ENCODE measurements at regions not wholly inside any gene's neighbourhood (a gene's known extent, or its start where the extent isn't known, plus 50 kb on each side); places are given as distances from the start of the nearest gene placed in this dataset.

DNA sequence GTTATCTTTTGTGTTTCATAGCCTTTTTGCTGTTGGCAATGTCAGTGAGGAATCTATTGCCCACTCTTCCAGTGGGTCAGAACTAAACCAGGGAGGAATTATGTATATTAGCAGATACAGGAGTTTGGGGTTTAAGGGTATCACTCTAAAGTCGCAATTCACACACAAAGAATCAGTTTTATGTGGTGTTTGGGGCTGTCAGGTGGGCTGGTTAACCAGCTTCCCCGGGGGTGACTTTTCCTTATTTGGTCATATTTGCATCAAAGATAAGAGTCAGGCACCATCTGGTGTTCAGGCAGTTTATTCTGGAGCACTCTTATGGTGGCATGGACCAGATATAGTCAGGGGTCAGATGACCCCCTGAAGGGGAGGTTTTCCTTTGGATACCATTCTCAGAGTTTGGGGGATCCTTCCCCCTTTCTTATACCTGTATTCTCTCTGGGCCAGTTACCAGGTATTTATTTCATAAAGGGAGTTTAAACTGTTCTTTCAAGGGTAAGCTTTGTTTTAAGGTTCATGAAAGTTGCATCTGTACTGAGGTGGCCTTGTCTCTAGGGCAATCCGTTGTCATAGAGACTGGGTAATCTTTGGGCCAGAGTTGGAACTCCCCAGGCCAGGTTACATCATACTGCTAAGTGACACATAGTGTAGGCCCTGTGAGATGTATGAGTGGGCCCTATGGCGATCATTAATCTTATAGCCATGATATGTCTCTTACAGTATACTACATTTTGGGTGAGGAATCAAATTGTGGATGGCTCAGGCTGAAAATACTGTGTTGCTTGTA, 148.2 kb downstream of the RWDD3 start:
- DNase-seq (ENCODE audit: extremely low read depth, low read depth): no peak
- TF ChIP-seq, protein P1, sequence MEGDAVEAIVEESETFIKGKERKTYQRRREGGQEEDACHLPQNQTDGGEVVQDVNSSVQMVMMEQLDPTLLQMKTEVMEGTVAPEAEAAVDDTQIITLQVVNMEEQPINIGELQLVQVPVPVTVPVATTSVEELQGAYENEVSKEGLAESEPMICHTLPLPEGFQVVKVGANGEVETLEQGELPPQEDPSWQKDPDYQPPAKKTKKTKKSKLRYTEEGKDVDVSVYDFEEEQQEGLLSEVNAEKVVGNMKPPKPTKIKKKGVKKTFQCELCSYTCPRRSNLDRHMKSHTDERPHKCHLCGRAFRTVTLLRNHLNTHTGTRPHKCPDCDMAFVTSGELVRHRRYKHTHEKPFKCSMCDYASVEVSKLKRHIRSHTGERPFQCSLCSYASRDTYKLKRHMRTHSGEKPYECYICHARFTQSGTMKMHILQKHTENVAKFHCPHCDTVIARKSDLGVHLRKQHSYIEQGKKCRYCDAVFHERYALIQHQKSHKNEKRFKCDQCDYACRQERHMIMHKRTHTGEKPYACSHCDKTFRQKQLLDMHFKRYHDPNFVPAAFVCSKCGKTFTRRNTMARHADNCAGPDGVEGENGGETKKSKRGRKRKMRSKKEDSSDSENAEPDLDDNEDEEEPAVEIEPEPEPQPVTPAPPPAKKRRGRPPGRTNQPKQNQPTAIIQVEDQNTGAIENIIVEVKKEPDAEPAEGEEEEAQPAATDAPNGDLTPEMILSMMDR (IDR thresholded peaks at IDR 0.05; ENCODE audit: low read depth, low read length): no peak

DNA sequence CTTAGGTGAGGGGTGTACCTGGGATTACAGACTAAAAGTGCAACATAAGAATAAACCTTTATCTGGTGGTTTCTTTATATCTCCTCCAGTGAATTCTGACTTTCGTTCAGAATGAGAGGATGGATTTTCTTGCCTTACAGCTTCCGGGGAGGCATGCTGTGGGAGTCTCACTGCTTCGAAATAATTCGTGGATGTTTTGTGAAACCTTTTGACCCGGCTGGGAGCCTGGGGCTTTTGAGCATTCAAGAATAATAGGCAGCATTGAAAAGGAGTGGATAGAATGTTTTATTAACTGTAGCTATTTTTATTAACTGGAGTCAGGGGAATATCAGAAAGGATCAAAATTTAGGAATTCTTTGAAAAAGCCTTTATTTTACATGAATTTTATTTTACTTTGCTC, 149.1 kb downstream of the RWDD3 start:
- TF ChIP-seq, protein P1 (IDR thresholded peaks at IDR 0.05; ENCODE audit: low read depth, low read length): no peak
- no peak for DNase-seq (ENCODE audit: extremely low read depth, low read depth)

DNA sequence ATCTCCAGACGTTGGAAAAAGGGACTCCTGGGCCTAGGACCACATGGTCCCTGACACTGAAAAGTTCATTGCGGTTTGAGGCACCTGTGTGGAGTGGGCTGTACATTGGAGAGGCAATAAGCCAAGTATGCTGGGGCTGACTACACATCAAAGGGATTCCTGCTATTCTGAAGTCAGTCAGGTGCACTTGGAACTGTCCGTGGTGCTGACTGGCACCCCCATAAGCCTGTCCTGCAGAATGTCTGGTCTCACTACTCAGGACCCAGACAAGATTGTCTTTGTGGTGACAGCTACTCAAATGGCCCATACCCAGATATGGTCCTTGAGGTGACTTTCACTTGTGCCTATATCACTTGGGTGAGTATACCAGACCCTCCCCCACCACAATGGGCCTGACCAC, 150.6 kb downstream of the RWDD3 start:
- DNase-seq (ENCODE audit: extremely low read depth, low read depth): no peak
- TF ChIP-seq, protein P1 (IDR thresholded peaks at IDR 0.05; ENCODE audit: low read depth, low read length): no peak

DNA sequence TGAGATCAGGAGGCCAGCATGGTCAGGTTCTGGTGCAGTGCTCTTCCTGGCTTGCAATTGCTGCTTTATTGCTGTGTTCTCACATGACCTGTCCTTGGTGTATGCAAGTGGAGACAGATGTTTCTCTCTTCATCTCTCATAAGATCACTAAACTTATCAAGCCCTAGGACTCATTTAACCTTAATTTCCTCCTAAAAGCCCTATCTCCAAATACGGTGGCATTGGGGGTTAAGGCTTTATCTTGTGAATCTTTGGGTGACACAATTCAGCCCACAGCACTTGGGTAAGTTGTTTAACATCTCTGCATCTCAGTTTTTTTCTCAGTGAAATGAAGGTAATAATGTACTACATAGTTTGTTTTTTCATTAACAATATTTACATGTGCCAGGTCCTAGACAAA, 152.4 kb downstream of the RWDD3 start:
- TF ChIP-seq, protein P1 (IDR thresholded peaks at IDR 0.05; ENCODE audit: low read depth, low read length): no peak
- no peak for DNase-seq (ENCODE audit: extremely low read depth, low read depth)

DNA sequence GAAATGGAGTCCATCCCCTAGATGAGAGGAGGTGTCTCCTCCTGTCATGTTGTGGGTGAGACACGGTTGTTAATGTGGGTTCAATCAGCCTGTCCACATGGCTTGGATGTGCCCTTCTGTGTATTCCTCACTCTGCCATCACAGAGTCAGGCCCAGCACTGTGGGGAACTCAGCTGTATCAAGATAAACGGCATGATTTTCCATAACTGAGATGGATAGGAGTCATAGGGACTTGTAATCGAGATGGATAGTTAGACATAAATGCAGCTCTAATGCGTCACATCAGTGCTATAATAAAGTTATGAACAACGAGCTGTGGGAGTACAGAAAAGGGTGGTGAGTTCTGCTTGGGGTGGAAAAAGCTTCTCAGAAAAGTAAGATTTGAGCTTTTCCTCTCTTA, 152.9 kb downstream of the RWDD3 start:
- DNase-seq (ENCODE audit: extremely low read depth, low read depth): no peak
- TF ChIP-seq, protein P1 (IDR thresholded peaks at IDR 0.05; ENCODE audit: low read depth, low read length): no peak

DNA sequence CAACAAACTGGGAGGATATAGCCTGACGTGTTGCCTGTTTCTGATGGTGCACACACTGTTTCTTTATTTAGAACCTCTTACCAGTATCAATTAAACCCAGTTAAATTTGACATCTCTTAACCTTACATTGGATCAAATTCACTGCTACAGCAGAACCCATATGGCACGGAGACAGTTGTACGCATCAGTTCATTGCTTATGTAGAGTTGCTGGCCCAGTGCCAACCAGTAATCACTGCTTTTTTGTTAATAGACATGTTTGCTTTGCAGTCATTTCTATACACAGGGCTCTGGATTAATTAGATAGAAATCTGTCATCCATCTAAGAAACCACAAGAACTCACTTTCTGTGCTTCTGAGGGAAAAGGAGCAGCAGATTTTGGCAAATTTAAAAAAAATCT, 154.0 kb downstream of the RWDD3 start:
- DNase-seq (ENCODE audit: extremely low read depth, low read depth): no peak
- TF ChIP-seq, protein P1 (IDR thresholded peaks at IDR 0.05; ENCODE audit: low read depth, low read length): no peak

DNA sequence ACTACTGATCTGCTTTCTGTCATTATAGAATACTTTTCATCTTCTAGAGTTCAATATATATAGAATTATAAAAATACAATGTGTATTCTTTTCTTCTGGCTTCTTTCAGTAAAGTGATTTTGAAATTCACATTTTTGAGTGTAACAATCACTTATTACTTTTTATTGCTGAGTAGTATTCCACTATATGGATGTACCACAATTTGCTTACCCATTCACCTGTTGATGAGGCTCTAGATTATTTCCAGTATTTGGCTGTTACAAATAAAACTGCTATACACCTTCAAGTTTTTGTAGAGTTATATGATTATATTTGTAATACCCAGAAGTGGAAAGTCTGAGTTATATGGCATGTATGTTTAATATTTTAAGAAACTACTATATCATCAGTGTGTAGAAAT, 159.4 kb downstream of the RWDD3 start:
- TF ChIP-seq, protein P1 (IDR thresholded peaks at IDR 0.05; ENCODE audit: low read depth, low read length): no peak
- no peak for DNase-seq (ENCODE audit: extremely low read depth, low read depth)

All from AG09319 (cell line).